GM12873 (cell line): ENCODE measurements at regions not wholly inside any gene's neighbourhood (a gene's known extent, or its start where the extent isn't known, plus 50 kb on each side); places are given as distances from the start of the nearest gene placed in this dataset.

Source experiments
- CTCF ChIP-seq: IDR thresholded peaks from 2 replicates; pipeline ENCODE4 v1.5.1; 2012; ENCODE audit warnings: low read depth, mild to moderate bottlenecking, moderate library complexity, low read length, control low read depth; ENCODE audit not compliant: insufficient read depth; ENCODE audit errors: missing control alignments

- no peak for TF ChIP-seq CTCF
Observed at GRCh38 chr9:103530934-103531333, 535.8 kb downstream of the CYLC2 start.

GRCh38 chr9:103533318-103533717 is 538.2 kb downstream of the CYLC2 start:
- no peak for TF ChIP-seq CTCF

- no peak for TF ChIP-seq CTCF
Observed at GRCh38 chr9:103537426-103537825, 542.3 kb downstream of the CYLC2 start.

GRCh38 chr9:103545260-103545659 is 548.8 kb upstream of the SMC2 start:
- TF ChIP-seq CTCF, result no peak

DNA sequence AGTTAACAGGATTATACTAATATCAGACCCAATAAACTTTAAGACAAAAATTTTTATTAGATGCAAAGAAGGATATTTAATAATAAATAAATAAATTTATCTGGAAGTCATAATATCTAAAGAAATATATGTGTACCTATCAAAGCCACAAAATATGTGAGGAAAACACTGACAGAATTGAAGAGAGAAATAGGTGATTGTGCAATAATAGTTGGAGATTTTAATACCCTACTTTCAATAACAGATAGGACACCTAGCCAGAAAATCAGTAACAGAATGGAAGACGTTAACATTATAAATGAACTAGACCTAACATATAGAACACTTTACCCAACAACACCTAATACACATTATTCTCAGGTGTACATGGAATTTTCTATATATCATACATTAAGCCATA is 541.4 kb upstream of the SMC2 start:
- no peak for TF ChIP-seq CTCF

DNA sequence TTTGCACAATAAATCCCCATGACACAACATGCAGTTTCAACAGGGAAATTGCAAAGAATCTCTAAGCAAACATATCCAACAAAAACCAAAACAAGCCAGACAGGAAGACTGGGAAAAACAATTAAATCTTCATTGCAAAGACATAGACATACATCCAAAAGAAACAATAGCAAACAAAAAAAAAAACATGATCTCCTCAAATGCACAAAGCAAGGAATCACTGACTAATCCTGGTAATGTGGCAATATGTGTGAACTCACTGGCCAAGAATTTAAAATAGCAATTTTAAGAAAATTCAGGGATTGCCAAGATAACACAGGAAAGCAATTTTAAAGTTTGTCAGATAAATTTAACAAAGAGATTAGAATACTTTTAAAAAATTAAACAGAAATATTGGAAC is 520.1 kb upstream of the SMC2 start:
- no peak for TF ChIP-seq CTCF

GRCh38 chr9:103586721-103587120 is 507.4 kb upstream of the SMC2 start:
- TF ChIP-seq CTCF, result no peak

DNA sequence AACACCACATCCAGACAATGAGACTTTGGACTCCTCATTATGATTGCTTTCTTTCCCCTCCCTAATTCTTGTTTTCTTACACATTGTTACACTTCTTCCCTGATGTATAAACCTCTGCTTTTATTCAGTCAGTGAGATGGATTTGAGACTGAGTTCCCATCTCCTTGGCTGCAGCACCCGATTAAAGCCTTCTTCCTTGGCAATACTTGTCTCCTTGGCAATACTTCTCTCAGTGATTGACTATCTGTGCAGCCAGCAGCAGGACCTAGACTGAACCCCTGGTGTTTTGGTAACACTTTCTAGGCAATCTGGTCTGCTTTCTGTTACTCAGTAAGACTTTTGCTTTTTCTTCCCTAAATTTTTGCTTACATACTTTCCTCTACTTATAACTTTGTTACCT is 492.8 kb upstream of the SMC2 start:
- TF ChIP-seq CTCF, result no peak
